ENCODE measurements at regions not wholly inside any gene's neighbourhood (a gene's known extent, or its start where the extent isn't known, plus 50 kb on each side); places are given as distances from the start of the nearest gene placed in this dataset.

DNA sequence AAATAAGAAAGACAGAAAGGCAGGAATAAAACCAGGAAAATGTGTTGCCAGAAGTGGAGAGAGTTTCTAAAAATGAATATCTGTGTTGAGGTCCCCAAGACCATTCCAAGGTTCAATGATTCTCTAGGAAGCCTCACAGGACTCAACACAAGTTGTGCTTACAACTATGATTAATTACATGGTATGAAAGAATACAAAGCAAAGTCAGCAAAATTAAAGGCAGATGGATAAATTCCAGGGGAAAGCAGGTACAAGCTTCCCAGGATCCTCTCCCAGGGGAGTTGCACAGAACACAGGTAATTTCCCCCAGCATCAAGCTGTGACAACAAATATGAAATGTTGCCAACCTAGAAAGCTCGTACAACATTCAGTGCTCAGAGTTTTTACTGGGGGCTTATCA lies 154.4 kb upstream of the HNMT start:
- TF ChIP-seq, protein P1, sequence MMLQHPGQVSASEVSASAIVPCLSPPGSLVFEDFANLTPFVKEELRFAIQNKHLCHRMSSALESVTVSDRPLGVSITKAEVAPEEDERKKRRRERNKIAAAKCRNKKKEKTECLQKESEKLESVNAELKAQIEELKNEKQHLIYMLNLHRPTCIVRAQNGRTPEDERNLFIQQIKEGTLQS (IDR thresholded peaks at IDR 0.05), result no peak
- TF ChIP-seq RAD21 (IDR thresholded peaks at IDR 0.05) (no peak), FOXA1 (IDR thresholded peaks at IDR 0.05) (no peak), GABPA (IDR thresholded peaks at IDR 0.05 in 1 of 2, conservative IDR thresholded peaks at IDR 0.05 in 1 of 2) (no peak), EGR1 (IDR thresholded peaks at IDR 0.05; ENCODE audit: low read depth in 2 of 2) (no peak), JUND (IDR thresholded peaks at IDR 0.05) (no peak), TAF1 (conservative IDR thresholded peaks at IDR 0.05) (no peak)
- TF ChIP-seq, protein P2, sequence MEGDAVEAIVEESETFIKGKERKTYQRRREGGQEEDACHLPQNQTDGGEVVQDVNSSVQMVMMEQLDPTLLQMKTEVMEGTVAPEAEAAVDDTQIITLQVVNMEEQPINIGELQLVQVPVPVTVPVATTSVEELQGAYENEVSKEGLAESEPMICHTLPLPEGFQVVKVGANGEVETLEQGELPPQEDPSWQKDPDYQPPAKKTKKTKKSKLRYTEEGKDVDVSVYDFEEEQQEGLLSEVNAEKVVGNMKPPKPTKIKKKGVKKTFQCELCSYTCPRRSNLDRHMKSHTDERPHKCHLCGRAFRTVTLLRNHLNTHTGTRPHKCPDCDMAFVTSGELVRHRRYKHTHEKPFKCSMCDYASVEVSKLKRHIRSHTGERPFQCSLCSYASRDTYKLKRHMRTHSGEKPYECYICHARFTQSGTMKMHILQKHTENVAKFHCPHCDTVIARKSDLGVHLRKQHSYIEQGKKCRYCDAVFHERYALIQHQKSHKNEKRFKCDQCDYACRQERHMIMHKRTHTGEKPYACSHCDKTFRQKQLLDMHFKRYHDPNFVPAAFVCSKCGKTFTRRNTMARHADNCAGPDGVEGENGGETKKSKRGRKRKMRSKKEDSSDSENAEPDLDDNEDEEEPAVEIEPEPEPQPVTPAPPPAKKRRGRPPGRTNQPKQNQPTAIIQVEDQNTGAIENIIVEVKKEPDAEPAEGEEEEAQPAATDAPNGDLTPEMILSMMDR (IDR thresholded peaks at IDR 0.05; ENCODE audit: low read depth, low read length, missing input control), result no peak
